ENCODE measurements at regions not wholly inside any gene's neighbourhood (a gene's known extent, or its start where the extent isn't known, plus 50 kb on each side); places are given as distances from the start of the nearest gene placed in this dataset.

GRCh38 chr4:117383468-117383867, 298.1 kb upstream of the TRAM1L1 start:
- Histone ChIP-seq H3K27ac (ENCODE audit: low read depth, low read length) (no peak overlapping the region), H4K20me1 (ENCODE audit: insufficient read depth) (no peaks in the 10 kb centered on the region), H3K4me3 (replicated peaks in 1 of 2; ENCODE audit: low read depth in 1 of 2, low read length in 2 of 2) (no peak overlapping the region), H3K36me3 (ENCODE audit: control insufficient read depth in 1 of 2, insufficient read depth in 2 of 2, low read length in 2 of 2) (no peaks in the 10 kb centered on the region), H3K9me2 (ENCODE audit: insufficient read depth) (peaks cover 4% of the 10 kb centered on the region; the same call in 1 of the 2 replicates), H2AFZ (ENCODE audit: low read depth, low read length, poor library complexity, severe bottlenecking) (no peak overlapping the region), H3K9me3 (ENCODE audit: control insufficient read depth in 1 of 2, insufficient read depth in 1 of 2, low read depth in 1 of 2, low read length in 2 of 2) (no peaks in the 10 kb centered on the region), H3K4me2 (ENCODE audit: low read length) (no peak overlapping the region), H3K27me3 (ENCODE audit: insufficient read depth, low read length) (no peaks in the 10 kb centered on the region), H3K4me1 (ENCODE audit: control insufficient read depth in 1 of 2, insufficient read depth in 2 of 2, low read length in 2 of 2) (no peaks in the 10 kb centered on the region), H3K9ac (ENCODE audit: low read length) (no peak overlapping the region), H3K79me2 (ENCODE audit: insufficient read depth, low read length) (no peaks in the 10 kb centered on the region)
- intact Hi-C loops (cut with micrococcal nuclease), result no loop called here
- TF ChIP-seq MAX (IDR thresholded peaks at IDR 0.05) (no peak), RAD21 (IDR thresholded peaks at IDR 0.05; ENCODE audit: low read depth) (no peak), ZNF274 (IDR thresholded peaks at IDR 0.05; ENCODE audit: low read depth, low read length) (no peak), SRF (IDR thresholded peaks at IDR 0.05; ENCODE audit: low read depth) (no peak), POLR2AphosphoS5 (IDR thresholded peaks at IDR 0.05; ENCODE audit: low read depth, low read length) (no peak), CBX3 (IDR thresholded peaks at IDR 0.05; ENCODE audit: low read depth) (no peak), EGR1 (IDR thresholded peaks at IDR 0.05; ENCODE audit: low read depth) (no peak)
- BruUV-seq (replicated peaks), result no TSS peak
- POLR2A ChIA-PET, result no interaction called here
- RAD21 ChIA-PET (ENCODE audit: low non-redundant PET in 1 of 2, low total read pairs in 2 of 2, uncharacterized antibody in 2 of 2, unreplicated experiment in 2 of 2), result no interaction called here
- CTCF ChIA-PET, result no interaction called here
- ATAC-seq (no peak), DNase-seq (ENCODE audit: low read depth, low spot score) (no peak)

GRCh38 chr4:117385526-117385925, 300.1 kb upstream of the TRAM1L1 start:
- no peak for ATAC-seq
- no peaks in the 10 kb centered on the region for H3K9me3 ChIP-seq (ENCODE audit: control insufficient read depth in 1 of 2, insufficient read depth in 1 of 2, low read depth in 1 of 2, low read length in 2 of 2)
- RAD21 ChIA-PET (ENCODE audit: low non-redundant PET in 1 of 2, low total read pairs in 2 of 2, uncharacterized antibody in 2 of 2, unreplicated experiment in 2 of 2), result no interaction called here
- no peak overlapping the region for H3K4me3 ChIP-seq (replicated peaks in 1 of 2; ENCODE audit: low read depth in 1 of 2, low read length in 2 of 2)
- CTCF ChIA-PET, result no interaction called here
- no peak for TF ChIP-seq REST (IDR thresholded peaks at IDR 0.05; ENCODE audit: low read depth)
- no peak for TF ChIP-seq POLR2A (IDR thresholded peaks at IDR 0.05; ENCODE audit: borderline replicate concordance, extremely low read depth, insufficient read depth, insufficient read length)
- no peak for TF ChIP-seq SP1 (IDR thresholded peaks at IDR 0.05; ENCODE audit: low read depth)
- TF ChIP-seq EZH2phosphoT487 (IDR thresholded peaks at IDR 0.05; ENCODE audit: borderline replicate concordance), result no peak
- no peak overlapping the region for H3K4me2 ChIP-seq (ENCODE audit: low read length)
- POLR2A ChIA-PET, result no interaction called here
- no TSS peak for BruUV-seq (replicated peaks)
- H3K27ac ChIP-seq (ENCODE audit: low read depth, low read length), result no peak overlapping the region
- no peak overlapping the region for H3K9ac ChIP-seq (ENCODE audit: low read length)
- no peaks in the 10 kb centered on the region for H3K27me3 ChIP-seq (ENCODE audit: insufficient read depth, low read length)
- H3K4me1 ChIP-seq (ENCODE audit: control insufficient read depth in 1 of 2, insufficient read depth in 2 of 2, low read length in 2 of 2), result no peaks in the 10 kb centered on the region
- H2AFZ ChIP-seq (ENCODE audit: low read depth, low read length, poor library complexity, severe bottlenecking), result no peak overlapping the region
- H3K79me2 ChIP-seq (ENCODE audit: insufficient read depth, low read length), result no peaks in the 10 kb centered on the region
- intact Hi-C loops (cut with micrococcal nuclease), result no loop called here
- no peak for DNase-seq (ENCODE audit: low read depth, low spot score)
- H4K20me1 ChIP-seq (ENCODE audit: insufficient read depth), result no peaks in the 10 kb centered on the region
- no peaks in the 10 kb centered on the region for H3K36me3 ChIP-seq (ENCODE audit: control insufficient read depth in 1 of 2, insufficient read depth in 2 of 2, low read length in 2 of 2)
- H3K9me2 ChIP-seq (ENCODE audit: insufficient read depth), result peaks cover 4% of the 10 kb centered on the region; the same call in 1 of the 2 replicates

Measured in HCT116 (cell line).